ENCODE measurements at regions not wholly inside any gene's neighbourhood (a gene's known extent, or its start where the extent isn't known, plus 50 kb on each side); places are given as distances from the start of the nearest gene placed in this dataset.

- ATAC-seq (ENCODE audit: insufficient read depth, low FRiP score) (no peak), DNase-seq (no peak)
- Histone ChIP-seq H3K27ac (ENCODE audit: low read depth in 1 of 2, low read length in 1 of 2) (no peak overlapping the region), H3K4me1 (ENCODE audit: control insufficient read depth in 5 of 5, insufficient read depth in 5 of 5, low read length in 5 of 5) (no peaks in the 10 kb centered on the region), H3K4me3 (no peak overlapping the region), H3K27me3 (ENCODE audit: control insufficient read depth in 3 of 3, insufficient read depth in 3 of 3, low read length in 2 of 3) (no peaks in the 10 kb centered on the region), H3K36me3 (ENCODE audit: control insufficient read depth in 4 of 4, insufficient read depth in 4 of 4, low read length in 4 of 4) (no peaks in the 10 kb centered on the region), H3K9ac (ENCODE audit: insufficient read depth in 1 of 2, low read length in 2 of 2) (no peak overlapping the region), H3K9me3 (ENCODE audit: control insufficient read depth in 4 of 4, insufficient read depth in 3 of 4, low read length in 3 of 4) (no peaks in the 10 kb centered on the region)
- WGBS, 2 donors: 83 to 90% methylated on average over 7 of the region's 7 CpGs
- TF ChIP-seq CTCF (IDR thresholded peaks at IDR 0.05; ENCODE audit: control extremely low read depth, extremely low read depth): no peak
These were observed 1094.4 kb upstream of the MAP3K7 start for GRCh38 chr6:91681296-91681695.

GRCh38 chr6:91678679-91679446, 1092.0 kb upstream of the MAP3K7 start:
- no peak overlapping the region for H3K4me3 ChIP-seq
- H3K4me1 ChIP-seq (ENCODE audit: control insufficient read depth in 5 of 5, insufficient read depth in 5 of 5, low read length in 5 of 5): no peaks in the 10 kb centered on the region
- no peak overlapping the region for H3K27ac ChIP-seq (ENCODE audit: low read depth in 1 of 2, low read length in 1 of 2)
- no peaks in the 10 kb centered on the region for H3K9me3 ChIP-seq (ENCODE audit: control insufficient read depth in 4 of 4, insufficient read depth in 3 of 4, low read length in 3 of 4)
- no peak for TF ChIP-seq CTCF (IDR thresholded peaks at IDR 0.05; ENCODE audit: control extremely low read depth, extremely low read depth)
- DNase-seq (no peak), ATAC-seq (ENCODE audit: insufficient read depth, low FRiP score) (no peak)
- no peaks in the 10 kb centered on the region for H3K27me3 ChIP-seq (ENCODE audit: control insufficient read depth in 3 of 3, insufficient read depth in 3 of 3, low read length in 2 of 3)
- no peak overlapping the region for H3K9ac ChIP-seq (ENCODE audit: insufficient read depth in 1 of 2, low read length in 2 of 2)
- no peaks in the 10 kb centered on the region for H3K36me3 ChIP-seq (ENCODE audit: control insufficient read depth in 4 of 4, insufficient read depth in 4 of 4, low read length in 4 of 4)
- 65 to 71% methylated on average over 5 of the region's 5 CpGs for WGBS, 2 donors

- H3K27ac ChIP-seq (ENCODE audit: low read depth in 1 of 2, low read length in 1 of 2): no peak overlapping the region
- TF ChIP-seq CTCF (IDR thresholded peaks at IDR 0.05; ENCODE audit: control extremely low read depth, extremely low read depth): no peak
- no peaks in the 10 kb centered on the region for H3K27me3 ChIP-seq (ENCODE audit: control insufficient read depth in 3 of 3, insufficient read depth in 3 of 3, low read length in 2 of 3)
- H3K9ac ChIP-seq (ENCODE audit: insufficient read depth in 1 of 2, low read length in 2 of 2): no peak overlapping the region
- H3K4me1 ChIP-seq (ENCODE audit: control insufficient read depth in 5 of 5, insufficient read depth in 5 of 5, low read length in 5 of 5): no peaks in the 10 kb centered on the region
- WGBS, 2 donors: 70 to 79% methylated on average over 1 of the region's 1 CpG
- no peak for ATAC-seq (ENCODE audit: insufficient read depth, low FRiP score)
- H3K4me3 ChIP-seq: no peak overlapping the region
- H3K36me3 ChIP-seq (ENCODE audit: control insufficient read depth in 4 of 4, insufficient read depth in 4 of 4, low read length in 4 of 4): no peaks in the 10 kb centered on the region
- no peaks in the 10 kb centered on the region for H3K9me3 ChIP-seq (ENCODE audit: control insufficient read depth in 4 of 4, insufficient read depth in 3 of 4, low read length in 3 of 4)
- DNase-seq: no peak
These were observed 1085.3 kb upstream of the MAP3K7 start for GRCh38 chr6:91672201-91672600.

- no peak overlapping the region for H3K27ac ChIP-seq (ENCODE audit: low read depth in 1 of 2, low read length in 1 of 2)
- no peaks in the 10 kb centered on the region for H3K4me1 ChIP-seq (ENCODE audit: control insufficient read depth in 5 of 5, insufficient read depth in 5 of 5, low read length in 5 of 5)
- DNase-seq: no peak
- no peaks in the 10 kb centered on the region for H3K36me3 ChIP-seq (ENCODE audit: control insufficient read depth in 4 of 4, insufficient read depth in 4 of 4, low read length in 4 of 4)
- no peak overlapping the region for H3K9ac ChIP-seq (ENCODE audit: insufficient read depth in 1 of 2, low read length in 2 of 2)
- peaks cover 0 to 3% (median 0%) of the 10 kb centered on the region in 4 donors for H3K9me3 ChIP-seq (ENCODE audit: control insufficient read depth in 4 of 4, insufficient read depth in 3 of 4, low read length in 3 of 4)
- no peak overlapping the region for H3K4me3 ChIP-seq
- no peak for TF ChIP-seq CTCF (IDR thresholded peaks at IDR 0.05; ENCODE audit: control extremely low read depth, extremely low read depth)
- WGBS, 2 donors: 65 to 79% methylated on average over 3 of the region's 3 CpGs
- no peaks in the 10 kb centered on the region for H3K27me3 ChIP-seq (ENCODE audit: control insufficient read depth in 3 of 3, insufficient read depth in 3 of 3, low read length in 2 of 3)
- ATAC-seq (ENCODE audit: insufficient read depth, low FRiP score): no peak
These were observed 1083.0 kb upstream of the MAP3K7 start for GRCh38 chr6:91669871-91670268.

Data from lung (tissue), 11 donors.